ENCODE measurements at regions not wholly inside any gene's neighbourhood (a gene's known extent, or its start where the extent isn't known, plus 50 kb on each side); places are given as distances from the start of the nearest gene placed in this dataset.

- intact Hi-C loops (cut with DNase I), result no loop called here
- 81 to 90% (median 86%) methylated on average over 7 of the region's 7 CpGs for WGBS, 3 donors
- no peak for TF ChIP-seq CTCF (IDR thresholded peaks at IDR 0.05)
- no peaks in the 10 kb centered on the region for H3K4me1 ChIP-seq
- DNase-seq, result no peak
- ATAC-seq, result no peak
- H3K4me3 ChIP-seq, result no peak overlapping the region
- no peaks in the 10 kb centered on the region for H3K36me3 ChIP-seq (ENCODE audit: insufficient read depth in 1 of 2, low read depth in 1 of 2)
- H3K9me3 ChIP-seq, result no peaks in the 10 kb centered on the region
- no peak overlapping the region for H3K27ac ChIP-seq
- H3K27me3 ChIP-seq (ENCODE audit: insufficient read depth in 3 of 3, low read length in 2 of 3), result no peaks in the 10 kb centered on the region
Observed at GRCh38 chr10:56298941-56299340, 62.1 kb downstream of the ZWINT start.

GRCh38 chr10:56296618-56297017 is 64.4 kb downstream of the ZWINT start:
- Histone ChIP-seq H3K36me3 (ENCODE audit: insufficient read depth in 1 of 2, low read depth in 1 of 2) (no peaks in the 10 kb centered on the region), H3K9me3 (no peaks in the 10 kb centered on the region), H3K4me1 (no peaks in the 10 kb centered on the region), H3K27ac (no peak overlapping the region), H3K4me3 (no peak overlapping the region), H3K27me3 (ENCODE audit: insufficient read depth in 3 of 3, low read length in 2 of 3) (no peaks in the 10 kb centered on the region)
- no peak for TF ChIP-seq CTCF (IDR thresholded peaks at IDR 0.05)
- ATAC-seq (no peak), DNase-seq (no peak)
- 92 to 97% (median 94%) methylated on average over 1 of the region's 1 CpG for WGBS, 3 donors
- intact Hi-C loops (cut with DNase I), result no loop called here

GRCh38 chr10:56288403-56288802 is 72.7 kb downstream of the ZWINT start:
- no peak for TF ChIP-seq CTCF (IDR thresholded peaks at IDR 0.05)
- DNase-seq (no peak), ATAC-seq (no peak)
- intact Hi-C loops (cut with DNase I), result no loop called here
- Histone ChIP-seq H3K4me3 (no peak overlapping the region), H3K27ac (no peak overlapping the region), H3K9me3 (no peaks in the 10 kb centered on the region), H3K4me1 (no peaks in the 10 kb centered on the region), H3K27me3 (ENCODE audit: insufficient read depth in 3 of 3, low read length in 2 of 3) (no peaks in the 10 kb centered on the region), H3K36me3 (ENCODE audit: insufficient read depth in 1 of 2, low read depth in 1 of 2) (no peaks in the 10 kb centered on the region)
- 61 to 69% (median 69%) methylated on average over 2 of the region's 2 CpGs for WGBS, 3 donors

- H3K4me3 ChIP-seq, result no peak overlapping the region
- DNase-seq (no peak), ATAC-seq (no peak)
- no peaks in the 10 kb centered on the region for H3K36me3 ChIP-seq (ENCODE audit: insufficient read depth in 1 of 2, low read depth in 1 of 2)
- H3K27ac ChIP-seq, result no peak overlapping the region
- no peaks in the 10 kb centered on the region for H3K4me1 ChIP-seq
- no peaks in the 10 kb centered on the region for H3K9me3 ChIP-seq
- H3K27me3 ChIP-seq (ENCODE audit: insufficient read depth in 3 of 3, low read length in 2 of 3), result no peaks in the 10 kb centered on the region
- TF ChIP-seq CTCF (IDR thresholded peaks at IDR 0.05), result no peak
- intact Hi-C loops (cut with DNase I), result no loop called here
Observed at GRCh38 chr10:56286096-56286495, 75.0 kb downstream of the ZWINT start.

- no peak for TF ChIP-seq CTCF (IDR thresholded peaks at IDR 0.05)
- Histone ChIP-seq H3K36me3 (ENCODE audit: insufficient read depth in 1 of 2, low read depth in 1 of 2) (no peaks in the 10 kb centered on the region), H3K4me1 (no peaks in the 10 kb centered on the region), H3K9me3 (no peaks in the 10 kb centered on the region), H3K27ac (no peak overlapping the region), H3K4me3 (no peak overlapping the region), H3K27me3 (ENCODE audit: insufficient read depth in 3 of 3, low read length in 2 of 3) (no peaks in the 10 kb centered on the region)
- intact Hi-C loops (cut with DNase I), result no loop called here
- DNase-seq (no peak), ATAC-seq (no peak)
Observed at GRCh38 chr10:56279270-56279669, 81.8 kb downstream of the ZWINT start.

Data from psoas muscle (tissue), 7 donors.